Panc1 (cell line): ENCODE measurements at regions not wholly inside any gene's neighbourhood (a gene's known extent, or its start where the extent isn't known, plus 50 kb on each side); places are given as distances from the start of the nearest gene placed in this dataset.

ENCODE experiments used
- ATAC-seq: fragments of 200-7000 bp; cut with Tn5 transposase; 2 replicates; pipeline ENCODE4 v1.9.1; 2020; ENCODE audit warnings: mild to moderate bottlenecking, moderate library complexity
- BruUV-seq: library from RNA; stranded (reverse); fragments of 400-500 nt; replicated peaks from 2 replicates; lab custom pipeline; 2021; lab: Mats Ljungman, UMichigan
- CTCF ChIA-PET: fragments of 300-600 bp; sonication (Branson Sonifier 250); formaldehyde crosslinking; loops from one replicate; lab custom pipeline; 2022; ENCODE audit warnings: antibody characterized with exemption; lab: Charles Lee
- POLR2A ChIA-PET: fragments of 300-600 bp; sonication (Branson Sonifier 250); formaldehyde crosslinking; loops from one replicate; lab custom pipeline; 2022; ENCODE audit warnings: antibody characterized with exemption; lab: Charles Lee
- DNase-seq: peaks from one replicate; pipeline ENCODE4 v3.0.0-alpha.2; 2010; ENCODE audit warnings: low read depth, low spot score
- H3K27ac ChIP-seq: 2 replicates; pipeline ENCODE4 v1.5.1; 2011; ENCODE audit warnings: mild to moderate bottlenecking, low read length, inconsistent platforms
- H3K27me3 ChIP-seq: fragments of 200-500 bp; sonication (Bioruptor generic); 2 replicates; pipeline ENCODE4 v1.6.0; 2014; ENCODE audit warnings: low read length, inconsistent platforms; ENCODE audit not compliant: control insufficient read depth, insufficient read depth
- H3K36me3 ChIP-seq: fragments of 200-500 bp; sonication (Bioruptor generic); 2 replicates; pipeline ENCODE4 v1.5.1; 2014; ENCODE audit warnings: inconsistent platforms, mild to moderate bottlenecking, low read length, moderate library complexity; ENCODE audit not compliant: control insufficient read depth, insufficient read depth
- H3K4me1 ChIP-seq: 2 replicates; pipeline ENCODE4 v1.5.1; 2011; ENCODE audit warnings: inconsistent platforms, mild to moderate bottlenecking, low read length, moderate library complexity; ENCODE audit not compliant: control insufficient read depth, insufficient read depth
- H3K4me3 ChIP-seq, 2 experiments: 2 replicates each; pipeline ENCODE4 v1.5.1; 2011 to 2012; ENCODE audit warnings: low read depth in 2 of 2, low read length in 2 of 2, mild to moderate bottlenecking in 2 of 2, inconsistent platforms in 1 of 2, moderate library complexity in 1 of 2
- H3K9me3 ChIP-seq: fragments of 200-500 bp; sonication (Bioruptor generic); 2 replicates; pipeline ENCODE4 v1.5.1; 2014; ENCODE audit warnings: low read depth, mild to moderate bottlenecking, inconsistent platforms, low read length, moderate library complexity; ENCODE audit not compliant: control insufficient read depth, insufficient read depth
- POLR2AphosphoS5 ChIP-seq: IDR thresholded peaks from 2 replicates; pipeline ENCODE4 v1.6.1; 2012; ENCODE audit warnings: mild to moderate bottlenecking, low read depth, low read length, moderate library complexity
- SIN3A ChIP-seq: IDR thresholded peaks from 2 replicates; pipeline ENCODE4 v1.6.1; 2012; ENCODE audit warnings: low read depth, mild to moderate bottlenecking, low read length, moderate library complexity, borderline replicate concordance; ENCODE audit not compliant: insufficient read depth
- TCF7L2 ChIP-seq: IDR thresholded peaks from 2 replicates; pipeline ENCODE4 v1.6.1; 2011; ENCODE audit warnings: mild to moderate bottlenecking, low read depth, low read length, inconsistent platforms
- in situ Hi-C: cut with HindIII; loops from 2 replicates; pipeline ENCODE4 v1.10.0; 2016; ENCODE audit warnings: low sequenced_read_pairs, low pct_unique_long_range_greater_than_20kb
- intact Hi-C: fragments of 100-400 bp; cut with micrococcal nuclease; formaldehyde crosslinking; loops from one replicate; pipeline ENCODE4 v1.10.0; 2022; ENCODE audit not compliant: unreplicated experiment
- TF ChIP-seq, protein P1 (sequence below), 2 experiments: IDR thresholded peaks; 2 replicates each; pipeline ENCODE4 v1.6.1; 2011 to 2012; ENCODE audit warnings: low read depth in 2 of 2, control low read depth in 1 of 2, low read length in 1 of 2, mild to moderate bottlenecking in 1 of 2, moderate library complexity in 1 of 2; ENCODE audit not compliant: insufficient read depth in 1 of 2
- TF ChIP-seq, protein P2 (sequence below): fragments of 450-650 bp; IDR thresholded peaks from 2 replicates; pipeline ENCODE4 v1.5.1; 2017; ENCODE audit warnings: mild to moderate bottlenecking

DNA sequence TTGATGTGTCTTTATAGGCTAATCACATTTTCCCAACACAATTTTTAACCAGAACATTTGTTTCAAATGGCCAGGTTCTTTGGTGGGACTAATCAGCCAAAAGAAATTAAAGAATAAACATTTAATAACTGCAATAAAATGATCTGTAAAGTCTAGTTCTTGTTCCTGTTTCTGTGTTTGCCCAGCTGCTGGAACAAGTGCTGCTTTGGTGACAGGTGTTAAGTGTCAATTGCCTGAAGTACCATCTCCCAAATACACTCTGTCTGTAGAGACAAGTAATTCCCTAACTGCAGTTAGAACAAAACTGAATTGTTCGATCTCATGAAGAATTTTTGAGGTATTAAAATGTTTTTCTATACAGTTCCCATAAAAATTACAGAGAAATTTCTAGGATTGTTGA lies 402.3 kb upstream of the CHD1 start:
- no TSS peak for BruUV-seq
- POLR2A ChIA-PET = no interaction called here
- Histone ChIP-seq H3K9me3 (no peaks in the 10 kb centered on the region), H3K4me3 (no peak overlapping the region), H3K27me3 (no peaks in the 10 kb centered on the region), H3K27ac (no peak overlapping the region), H3K36me3 (no peaks in the 10 kb centered on the region; the same call in 1 of the 2 replicates), H3K4me1 (no peaks in the 10 kb centered on the region)
- TF ChIP-seq POLR2AphosphoS5 (no peak), TCF7L2 (no peak), SIN3A (no peak)
- TF ChIP-seq, protein P1, sequence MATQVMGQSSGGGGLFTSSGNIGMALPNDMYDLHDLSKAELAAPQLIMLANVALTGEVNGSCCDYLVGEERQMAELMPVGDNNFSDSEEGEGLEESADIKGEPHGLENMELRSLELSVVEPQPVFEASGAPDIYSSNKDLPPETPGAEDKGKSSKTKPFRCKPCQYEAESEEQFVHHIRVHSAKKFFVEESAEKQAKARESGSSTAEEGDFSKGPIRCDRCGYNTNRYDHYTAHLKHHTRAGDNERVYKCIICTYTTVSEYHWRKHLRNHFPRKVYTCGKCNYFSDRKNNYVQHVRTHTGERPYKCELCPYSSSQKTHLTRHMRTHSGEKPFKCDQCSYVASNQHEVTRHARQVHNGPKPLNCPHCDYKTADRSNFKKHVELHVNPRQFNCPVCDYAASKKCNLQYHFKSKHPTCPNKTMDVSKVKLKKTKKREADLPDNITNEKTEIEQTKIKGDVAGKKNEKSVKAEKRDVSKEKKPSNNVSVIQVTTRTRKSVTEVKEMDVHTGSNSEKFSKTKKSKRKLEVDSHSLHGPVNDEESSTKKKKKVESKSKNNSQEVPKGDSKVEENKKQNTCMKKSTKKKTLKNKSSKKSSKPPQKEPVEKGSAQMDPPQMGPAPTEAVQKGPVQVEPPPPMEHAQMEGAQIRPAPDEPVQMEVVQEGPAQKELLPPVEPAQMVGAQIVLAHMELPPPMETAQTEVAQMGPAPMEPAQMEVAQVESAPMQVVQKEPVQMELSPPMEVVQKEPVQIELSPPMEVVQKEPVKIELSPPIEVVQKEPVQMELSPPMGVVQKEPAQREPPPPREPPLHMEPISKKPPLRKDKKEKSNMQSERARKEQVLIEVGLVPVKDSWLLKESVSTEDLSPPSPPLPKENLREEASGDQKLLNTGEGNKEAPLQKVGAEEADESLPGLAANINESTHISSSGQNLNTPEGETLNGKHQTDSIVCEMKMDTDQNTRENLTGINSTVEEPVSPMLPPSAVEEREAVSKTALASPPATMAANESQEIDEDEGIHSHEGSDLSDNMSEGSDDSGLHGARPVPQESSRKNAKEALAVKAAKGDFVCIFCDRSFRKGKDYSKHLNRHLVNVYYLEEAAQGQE (IDR thresholded peaks at IDR 0.05; ENCODE audit: insufficient read depth in 1 of 2, low read depth in 2 of 2, low read length in 1 of 2) = no peak
- TF ChIP-seq, protein P2, sequence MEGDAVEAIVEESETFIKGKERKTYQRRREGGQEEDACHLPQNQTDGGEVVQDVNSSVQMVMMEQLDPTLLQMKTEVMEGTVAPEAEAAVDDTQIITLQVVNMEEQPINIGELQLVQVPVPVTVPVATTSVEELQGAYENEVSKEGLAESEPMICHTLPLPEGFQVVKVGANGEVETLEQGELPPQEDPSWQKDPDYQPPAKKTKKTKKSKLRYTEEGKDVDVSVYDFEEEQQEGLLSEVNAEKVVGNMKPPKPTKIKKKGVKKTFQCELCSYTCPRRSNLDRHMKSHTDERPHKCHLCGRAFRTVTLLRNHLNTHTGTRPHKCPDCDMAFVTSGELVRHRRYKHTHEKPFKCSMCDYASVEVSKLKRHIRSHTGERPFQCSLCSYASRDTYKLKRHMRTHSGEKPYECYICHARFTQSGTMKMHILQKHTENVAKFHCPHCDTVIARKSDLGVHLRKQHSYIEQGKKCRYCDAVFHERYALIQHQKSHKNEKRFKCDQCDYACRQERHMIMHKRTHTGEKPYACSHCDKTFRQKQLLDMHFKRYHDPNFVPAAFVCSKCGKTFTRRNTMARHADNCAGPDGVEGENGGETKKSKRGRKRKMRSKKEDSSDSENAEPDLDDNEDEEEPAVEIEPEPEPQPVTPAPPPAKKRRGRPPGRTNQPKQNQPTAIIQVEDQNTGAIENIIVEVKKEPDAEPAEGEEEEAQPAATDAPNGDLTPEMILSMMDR = no peak
- no peak for ATAC-seq
- intact Hi-C loops (no loop called here), in situ Hi-C loops (no loop called here)
- CTCF ChIA-PET = no interaction called here
- no peak for DNase-seq

- no TSS peak for BruUV-seq
- no peak for ATAC-seq
- no peaks in the 10 kb centered on the region for H3K9me3 ChIP-seq
- intact Hi-C loops = no loop called here
- in situ Hi-C loops = no loop called here
- no peaks in the 10 kb centered on the region for H3K4me1 ChIP-seq
- no peak for TF ChIP-seq TCF7L2
- TF ChIP-seq SIN3A = no peak
- TF ChIP-seq, protein P2 = no peak
- TF ChIP-seq POLR2AphosphoS5 = no peak
- TF ChIP-seq, protein P1 (IDR thresholded peaks at IDR 0.05; ENCODE audit: insufficient read depth in 1 of 2, low read depth in 2 of 2, low read length in 1 of 2) = no peak
- no peaks in the 10 kb centered on the region for H3K36me3 ChIP-seq
- no peak overlapping the region for H3K4me3 ChIP-seq
- no peak overlapping the region for H3K27ac ChIP-seq
- ChIA-PET POLR2A (no interaction called here), CTCF (no interaction called here)
- no peak for DNase-seq
- H3K27me3 ChIP-seq = no peaks in the 10 kb centered on the region
These were observed 391.6 kb upstream of the CHD1 start for GRCh38 chr5:99320436-99320835.
